Activated naive CD8-positive, alpha-beta T cell treated with anti-CD3 and anti-CD28 coated beads, Interleukin-2, amount 50 U/mL, for 16 hours (primary cell): ENCODE measurements at regions not wholly inside any gene's neighbourhood (a gene's known extent, or its start where the extent isn't known, plus 50 kb on each side); places are given as distances from the start of the nearest gene placed in this dataset.
"Not testable (repeated sequence)": the region's sequence is repeated elsewhere in the genome, so short reads cannot be mapped to it uniquely, and the experiment has no call there.

ENCODE experiments used
- DNase-seq: peaks from one replicate; pipeline ENCODE4 v3.0.0-alpha.2; 2020; ENCODE audit warnings: low read depth, low spot score

DNA sequence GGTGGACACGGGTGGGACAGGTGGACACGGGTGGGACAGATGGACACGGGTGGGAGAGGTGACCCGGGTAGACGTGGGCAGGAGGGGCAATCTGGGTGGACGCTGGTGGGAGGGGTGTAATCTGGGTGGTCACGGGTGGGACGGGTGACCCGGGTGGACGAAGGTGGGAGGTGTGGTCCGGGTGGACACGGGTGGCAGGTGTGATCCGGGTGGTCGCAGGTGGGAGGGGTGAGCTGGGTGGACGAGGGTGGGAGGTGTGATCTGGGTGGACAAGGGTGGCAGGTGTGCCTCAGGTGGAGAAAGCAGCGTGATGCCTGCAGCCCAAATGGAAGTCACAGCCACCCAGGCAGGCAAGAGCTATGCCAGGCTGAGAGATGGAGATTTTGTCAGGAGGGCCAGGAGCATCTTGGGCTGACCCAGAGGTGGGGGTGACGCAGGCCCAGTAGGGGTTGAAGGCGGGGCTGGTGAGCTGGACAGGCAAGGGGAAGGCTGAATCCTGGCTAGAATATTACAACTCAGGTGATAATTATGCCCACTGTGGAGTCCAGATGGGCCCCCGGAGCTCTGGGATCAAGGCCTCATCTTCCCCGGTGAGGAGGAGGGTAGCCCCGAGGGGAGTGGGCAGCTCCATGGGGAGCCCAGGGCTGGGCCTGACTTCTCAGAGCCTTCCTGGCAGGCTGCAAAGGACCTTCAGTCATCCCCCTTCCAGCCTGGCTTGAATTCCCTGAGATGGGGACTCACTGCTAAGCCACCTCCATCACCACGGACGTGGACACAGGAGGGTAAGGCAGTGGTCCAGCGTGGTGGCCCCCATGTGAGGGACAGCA, 100.0 kb downstream of the ADRA2C start:
- no peak for DNase-seq

GRCh38 chr4:3866813-3867129, 100.6 kb downstream of the ADRA2C start:
- no peak for DNase-seq

GRCh38 chr4:3867403-3868100, 101.4 kb downstream of the ADRA2C start:
- no peak for DNase-seq

DNA sequence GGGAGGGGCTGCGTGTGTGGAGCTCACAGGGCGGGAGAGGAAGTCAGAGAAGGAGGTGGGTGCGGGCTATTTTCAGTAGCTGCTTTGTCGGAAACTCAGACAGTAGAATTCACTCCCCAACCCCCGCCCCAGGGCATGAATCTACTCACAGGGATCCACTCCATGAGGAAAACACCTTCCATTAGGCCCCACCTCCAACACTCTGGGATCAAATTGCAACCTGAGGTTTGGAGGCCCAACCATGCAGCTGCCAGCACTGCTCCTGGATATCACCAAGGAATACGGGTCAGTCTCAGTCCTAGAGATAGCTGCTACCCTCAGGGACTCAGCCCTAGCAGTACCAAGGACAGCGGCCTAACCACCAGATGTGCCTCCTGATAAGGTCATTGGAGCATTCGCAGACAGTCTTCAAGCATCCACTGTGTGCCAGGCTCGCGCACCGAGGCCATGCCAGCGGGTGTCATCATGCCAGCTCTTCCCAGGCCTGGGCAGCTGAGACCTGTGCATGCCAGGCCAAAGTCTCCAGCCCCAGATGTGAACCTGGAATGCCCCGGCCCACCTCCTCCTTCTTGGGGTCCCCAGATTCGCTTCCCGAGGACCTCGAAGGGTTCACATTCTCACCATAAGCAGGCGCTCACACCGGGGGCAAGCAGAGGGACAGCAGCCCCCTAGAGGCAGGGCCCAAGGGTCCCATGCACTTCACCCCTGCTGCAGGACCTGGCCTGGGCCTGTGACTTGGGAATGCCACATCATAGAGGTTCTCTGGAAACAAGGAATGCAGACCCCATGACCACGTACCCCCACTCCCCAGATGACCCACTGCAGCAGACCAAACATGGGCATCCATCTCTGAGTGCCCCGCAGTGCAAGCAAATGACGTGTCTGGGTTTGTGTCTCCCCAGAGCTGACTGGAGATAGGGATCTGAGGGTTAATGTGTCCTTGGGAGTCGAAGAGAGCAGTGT, 102.3 kb downstream of the ADRA2C start:
- DNase-seq, result no peak

GRCh38 chr4:3869174-3869572, 103.0 kb downstream of the ADRA2C start:
- no peak for DNase-seq

GRCh38 chr4:3869661-3870566, 103.7 kb downstream of the ADRA2C start:
- DNase-seq, result no peak

DNA sequence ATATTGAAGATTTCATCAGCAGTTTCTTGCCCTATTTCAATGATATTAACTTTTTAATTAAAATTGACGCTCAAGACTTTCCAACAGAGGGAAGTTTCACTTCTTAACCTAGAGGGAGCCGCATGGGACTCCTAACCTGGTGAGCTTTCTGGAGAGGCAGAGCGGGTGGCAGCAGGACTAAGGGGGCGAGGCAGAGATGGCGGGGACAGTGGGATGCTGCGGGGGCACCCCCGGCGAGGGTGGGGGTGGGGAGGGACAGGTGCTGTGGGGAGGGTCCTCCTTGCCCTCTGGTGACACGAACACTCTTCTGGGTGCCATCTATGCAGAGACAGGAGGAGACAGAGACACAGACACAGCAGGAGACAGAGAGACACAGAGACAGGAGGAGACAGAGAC, 104.4 kb downstream of the ADRA2C start:
- DNase-seq, result no peak

- DNase-seq, result no peak
Measured at GRCh38 chr4:3871181-3871852, 105.1 kb downstream of the ADRA2C start.

DNA sequence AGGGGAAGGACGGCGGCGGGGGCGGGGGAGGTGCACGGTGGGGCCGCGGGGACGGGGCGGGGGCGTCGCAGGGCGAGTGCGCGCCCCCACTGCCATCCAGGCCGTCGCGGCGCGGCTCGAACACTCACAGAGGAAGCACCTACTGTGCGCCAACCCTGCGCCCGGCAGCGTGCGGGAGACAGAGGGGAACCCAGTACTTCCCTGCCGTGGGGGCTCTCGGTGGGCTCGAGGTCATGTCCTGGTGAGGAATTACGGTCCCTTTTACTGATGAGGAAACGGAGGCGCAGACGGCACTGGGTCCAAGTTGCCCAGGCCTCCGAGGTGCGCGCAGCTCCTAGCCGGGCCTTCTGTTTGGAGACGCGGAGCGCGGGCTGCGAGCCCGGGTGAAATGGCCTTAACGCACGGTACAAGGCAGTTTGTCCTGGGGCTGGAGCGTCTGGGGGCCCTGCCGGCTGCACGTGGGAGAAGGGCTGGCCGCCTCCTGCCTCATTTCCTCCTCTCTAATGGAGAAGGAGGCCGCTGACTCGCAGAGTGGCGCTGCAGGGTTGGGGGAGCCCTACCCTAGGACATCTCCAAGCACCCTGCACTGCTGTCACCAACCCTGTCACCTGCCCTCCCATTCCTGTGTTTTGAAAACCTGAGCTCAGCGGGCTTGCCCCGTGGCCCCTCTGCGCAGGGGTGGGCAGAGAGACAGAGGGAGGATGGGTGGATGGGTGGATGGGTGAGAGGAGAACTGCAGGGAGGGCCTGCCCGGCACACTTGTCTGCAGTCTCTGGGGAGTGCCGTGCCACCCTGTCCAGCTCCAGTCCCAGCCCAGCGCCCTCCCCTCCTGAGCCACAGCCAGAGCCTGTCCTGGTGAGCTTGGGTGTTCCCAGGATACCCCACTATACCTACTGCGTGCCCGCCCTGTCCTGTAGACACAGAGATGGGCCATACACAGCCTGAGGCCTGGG, 106.0 kb downstream of the ADRA2C start:
- DNase-seq, result no peak

- no peak for DNase-seq
Measured at GRCh38 chr4:3872834-3873313, 106.7 kb downstream of the ADRA2C start.

DNA sequence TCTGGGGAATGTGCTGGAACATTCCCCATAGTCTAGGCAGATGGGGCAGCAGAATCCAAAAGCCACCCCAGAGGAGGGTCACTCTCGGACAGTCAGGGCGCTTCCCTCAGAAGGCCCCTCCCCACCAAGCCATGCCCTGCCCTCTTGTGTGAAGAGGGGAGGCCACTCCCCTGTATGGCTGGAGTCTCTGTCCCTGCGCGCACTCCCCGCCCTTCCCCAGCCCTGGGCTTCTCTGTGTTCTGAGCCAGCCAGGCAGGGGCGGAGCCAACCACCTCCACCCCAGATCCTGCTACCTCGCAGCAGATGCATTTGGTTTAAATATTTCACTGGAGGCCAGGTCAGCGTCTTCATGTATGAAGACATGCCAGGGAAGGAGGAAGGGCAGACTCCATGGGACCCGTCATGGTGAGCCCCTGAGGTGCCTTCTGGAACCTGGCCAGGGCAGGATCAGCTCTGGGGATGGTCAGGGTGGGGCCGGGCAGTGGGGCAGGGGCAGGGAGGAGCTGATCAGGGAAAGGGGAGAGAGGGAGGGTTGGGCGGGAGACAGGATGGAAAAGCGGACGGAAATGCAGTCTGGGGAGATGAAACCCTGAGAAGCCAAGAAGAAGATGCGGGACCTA, 107.3 kb downstream of the ADRA2C start:
- DNase-seq, result no peak

- no peak for DNase-seq
Measured at GRCh38 chr4:3874028-3874415, 107.8 kb downstream of the ADRA2C start.

DNA sequence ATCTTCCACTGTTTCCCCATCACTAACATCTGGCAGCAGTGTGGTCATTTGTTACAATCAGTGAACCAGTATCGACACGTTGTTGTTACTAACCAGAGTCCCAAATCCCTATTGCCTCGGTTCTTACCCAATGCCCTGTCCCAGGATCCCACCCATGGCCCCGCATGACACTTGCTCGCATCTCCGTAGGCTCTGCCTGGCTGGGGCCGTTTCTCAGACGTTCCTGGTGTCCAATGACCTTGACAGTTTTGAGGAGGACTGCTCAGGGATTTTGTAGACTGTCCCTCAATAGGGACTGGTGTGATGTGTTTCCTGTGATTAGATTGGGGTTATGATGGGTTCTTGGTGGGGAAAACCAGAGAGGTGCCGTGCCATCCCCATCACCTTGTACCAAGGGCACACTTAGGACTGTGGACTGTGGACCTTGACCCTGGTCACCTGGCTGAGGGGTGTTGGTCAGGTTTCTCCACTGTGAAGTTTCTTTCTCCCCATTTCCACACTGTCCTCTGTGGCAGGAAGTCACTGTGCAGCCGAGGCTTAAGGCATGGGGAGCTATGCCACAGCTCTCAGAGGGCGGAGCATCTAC, 108.4 kb downstream of the ADRA2C start:
- DNase-seq, result no peak

DNA sequence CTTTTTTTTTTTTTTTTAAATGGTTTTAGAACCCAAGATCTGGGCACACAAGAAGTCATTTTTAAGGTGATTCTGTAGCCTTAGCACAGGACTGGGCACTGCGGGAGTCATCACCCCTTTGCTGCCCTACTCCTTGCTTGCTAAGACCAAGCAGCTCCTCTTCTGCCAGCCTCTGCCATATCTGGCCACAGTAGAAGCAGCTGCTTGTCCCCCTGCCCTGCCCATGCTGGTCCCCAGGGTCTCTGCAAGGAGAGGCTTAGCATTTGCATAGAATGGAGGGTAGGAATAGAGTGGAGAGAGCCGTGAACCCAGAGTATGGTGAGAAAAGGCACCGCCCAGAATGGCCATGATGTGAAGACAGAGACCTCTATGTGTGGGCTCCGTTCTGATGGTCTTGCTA, 109.3 kb downstream of the ADRA2C start:
- no peak for DNase-seq

DNA sequence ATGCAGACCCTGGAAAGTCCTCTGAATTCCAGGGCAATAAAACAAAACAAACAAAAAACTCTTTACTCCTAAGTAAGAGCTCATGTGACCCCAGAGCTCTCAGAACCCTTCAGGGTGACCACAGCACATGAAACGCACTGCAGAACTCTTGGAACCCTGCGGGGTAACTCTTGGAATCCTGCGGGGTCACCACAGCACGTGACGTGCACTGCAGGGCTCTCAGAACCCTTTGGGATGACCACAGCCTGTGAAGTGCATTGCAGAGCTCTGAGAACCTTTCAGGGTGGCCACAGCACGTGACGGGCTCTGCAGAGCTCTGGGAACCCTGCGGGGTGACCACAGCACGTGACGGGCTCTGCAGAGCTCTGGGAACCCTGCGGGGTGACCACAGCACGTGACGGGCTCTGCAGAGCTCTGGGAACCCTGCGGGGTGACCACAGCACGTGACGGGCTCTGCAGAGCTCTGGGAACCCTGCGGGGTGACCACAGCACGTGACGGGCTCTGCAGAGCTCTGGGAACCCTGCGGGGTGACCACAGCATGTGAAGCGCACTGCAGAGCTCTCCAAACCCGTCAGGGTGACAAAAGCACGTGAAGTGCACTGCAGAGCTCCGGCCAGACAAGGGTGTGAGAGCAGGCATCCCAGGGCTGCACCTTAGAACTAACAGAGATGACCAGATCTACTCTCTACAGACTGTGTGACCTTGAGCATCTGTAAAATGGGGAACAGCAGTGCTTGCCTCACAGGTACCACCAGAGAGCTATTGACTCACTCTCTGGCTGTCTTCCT, 110.1 kb downstream of the ADRA2C start:
- DNase-seq, result not testable (repeated sequence)

DNA sequence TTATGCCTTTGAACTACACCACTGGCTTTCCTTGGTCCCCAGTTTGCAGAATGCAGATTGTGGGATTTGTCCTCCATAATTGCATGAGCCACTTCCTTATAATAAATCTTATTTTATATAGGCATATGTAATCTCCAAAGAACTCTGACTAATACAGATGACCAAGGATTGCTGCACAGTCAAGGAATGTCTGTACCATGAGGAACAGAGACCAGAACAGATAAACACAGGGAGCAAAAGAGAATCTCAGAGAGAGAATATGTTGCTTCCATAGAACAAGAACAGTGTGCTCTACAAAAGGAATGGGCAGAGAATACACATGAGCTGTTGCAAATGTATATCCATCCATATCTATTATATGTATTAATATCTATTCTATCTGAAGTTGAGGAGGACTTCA, 111.1 kb downstream of the ADRA2C start:
- DNase-seq, result no peak

DNA sequence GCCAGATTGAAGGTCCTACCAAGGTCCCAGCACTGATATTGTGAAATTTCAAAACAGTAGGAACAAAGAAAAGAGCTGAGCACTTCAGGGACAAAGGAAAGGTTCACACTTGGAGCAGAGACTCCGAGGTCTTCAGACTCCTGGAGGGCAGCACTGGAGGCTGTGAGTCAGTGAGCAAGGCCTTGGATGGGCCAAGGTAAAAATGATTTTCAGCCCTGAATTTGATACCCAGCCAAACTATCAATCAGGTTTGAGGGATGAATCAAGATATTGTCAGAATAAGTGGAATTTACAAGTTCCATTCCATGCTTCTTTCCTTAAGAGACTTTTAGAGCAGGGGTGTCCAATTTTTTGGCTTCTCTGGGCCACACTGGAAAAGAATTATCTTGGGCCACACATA, 111.7 kb downstream of the ADRA2C start:
- no peak for DNase-seq

- no peak for DNase-seq
Measured at GRCh38 chr4:3878678-3879077, 112.5 kb downstream of the ADRA2C start.
